H9 (cell line): ENCODE measurements at regions not wholly inside any gene's neighbourhood (a gene's known extent, or its start where the extent isn't known, plus 50 kb on each side); places are given as distances from the start of the nearest gene placed in this dataset.

Experiments
- DNase-seq: peaks from one replicate; pipeline ENCODE4 v3.0.0-alpha.2; 2017
- H2AFZ ChIP-seq: one replicate; pipeline ENCODE4 v1.6.1; 2013; ENCODE audit warnings: mild to moderate bottlenecking, low read length, control low read depth, moderate library complexity
- H2AK5ac ChIP-seq: 2 replicates; pipeline ENCODE4 v1.6.1; 2013; ENCODE audit warnings: low read length, control low read depth, mixed read lengths; ENCODE audit not compliant: insufficient read length
- H2BK120ac ChIP-seq: one replicate; pipeline ENCODE4 v1.6.1; 2013; ENCODE audit warnings: low read depth, mild to moderate bottlenecking, low read length, control low read depth, inconsistent platforms; ENCODE audit not compliant: poor library complexity, severe bottlenecking
- H2BK12ac ChIP-seq: 2 replicates; pipeline ENCODE4 v1.6.1; 2013; ENCODE audit warnings: low read length, control low read depth, mixed read lengths, low read depth; ENCODE audit not compliant: insufficient read length
- H2BK15ac ChIP-seq: 2 replicates; pipeline ENCODE4 v1.6.1; 2013; ENCODE audit warnings: low read depth, low read length, control low read depth
- H2BK20ac ChIP-seq: one replicate; pipeline ENCODE4 v1.6.1; 2013; ENCODE audit warnings: low read depth, mild to moderate bottlenecking, low read length, control low read depth, inconsistent platforms; ENCODE audit not compliant: poor library complexity, severe bottlenecking
- H2BK5ac ChIP-seq: 2 replicates; pipeline ENCODE4 v1.6.1; 2013; ENCODE audit warnings: low read length, control low read depth, mixed read lengths; ENCODE audit not compliant: insufficient read length
- H3K14ac ChIP-seq: 2 replicates; pipeline ENCODE4 v1.6.1; 2013; ENCODE audit warnings: low read length, control low read depth; ENCODE audit not compliant: insufficient read depth
- H3K18ac ChIP-seq: 2 replicates; pipeline ENCODE4 v1.6.1; 2013; ENCODE audit warnings: low read depth, mild to moderate bottlenecking, mixed read lengths, low read length, control low read depth; ENCODE audit not compliant: insufficient read length
- H3K23ac ChIP-seq: 2 replicates; pipeline ENCODE4 v1.6.1; 2013; ENCODE audit warnings: low read length, control low read depth, mixed read lengths, low read depth; ENCODE audit not compliant: insufficient read length
- H3K23me2 ChIP-seq: 2 replicates; pipeline ENCODE4 v1.6.1; 2013; ENCODE audit warnings: low read depth, mild to moderate bottlenecking, mixed read lengths, low read length, control low read depth; ENCODE audit not compliant: insufficient read length, poor library complexity, severe bottlenecking
- H3K27ac ChIP-seq: 2 replicates; pipeline ENCODE4 v1.5.1; 2013; ENCODE audit warnings: low read length, control low read depth, mixed read lengths, low read depth; ENCODE audit not compliant: insufficient read length
- H3K27me3 ChIP-seq: 2 replicates; pipeline ENCODE4 v1.6.1; 2013; ENCODE audit warnings: low read length, control low read depth, inconsistent platforms; ENCODE audit not compliant: insufficient read depth
- H3K4ac ChIP-seq: 2 replicates; pipeline ENCODE4 v1.6.1; 2013; ENCODE audit warnings: low read depth, mild to moderate bottlenecking, control low read depth, inconsistent platforms, low read length, moderate library complexity
- H3K4me1 ChIP-seq: 2 replicates; pipeline ENCODE4 v1.6.1; 2013; ENCODE audit warnings: low read length, control low read depth, inconsistent platforms; ENCODE audit not compliant: insufficient read depth
- H3K4me2 ChIP-seq: 2 replicates; pipeline ENCODE4 v1.6.1; 2013; ENCODE audit warnings: low read length, control low read depth, mixed read lengths; ENCODE audit not compliant: insufficient read length, insufficient read depth
- H3K56ac ChIP-seq: 2 replicates; pipeline ENCODE4 v1.6.1; 2013; ENCODE audit warnings: low read depth, mild to moderate bottlenecking, mixed read lengths, low read length, control low read depth; ENCODE audit not compliant: insufficient read length
- H3K79me1 ChIP-seq: 2 replicates; pipeline ENCODE4 v1.6.1; 2013; ENCODE audit warnings: low read depth, mild to moderate bottlenecking, moderate library complexity, low read length, control low read depth, inconsistent platforms; ENCODE audit not compliant: insufficient read depth, poor library complexity, severe bottlenecking
- H3K79me2 ChIP-seq: 2 replicates; pipeline ENCODE4 v1.6.1; 2013; ENCODE audit warnings: low read length, control low read depth, inconsistent platforms; ENCODE audit not compliant: insufficient read depth
- H3K9ac ChIP-seq: 2 replicates; pipeline ENCODE4 v1.6.1; 2013; ENCODE audit warnings: low read length, control low read depth, mixed read lengths; ENCODE audit not compliant: insufficient read length; ENCODE audit errors: extremely low read depth
- H3K9me3 ChIP-seq: one replicate; pipeline ENCODE4 v1.6.1; 2013; ENCODE audit warnings: low read depth, low read length, inconsistent platforms; ENCODE audit not compliant: control insufficient read depth
- H3T11ph ChIP-seq: one replicate; pipeline ENCODE4 v1.6.1; 2013; ENCODE audit warnings: mild to moderate bottlenecking, low read length, control low read depth, inconsistent platforms
- H4K20me1 ChIP-seq: one replicate; pipeline ENCODE4 v1.6.1; 2013; ENCODE audit not compliant: control insufficient read depth, insufficient read length, insufficient read depth
- H4K5ac ChIP-seq: 2 replicates; pipeline ENCODE4 v1.6.1; 2013; ENCODE audit warnings: low read depth, mild to moderate bottlenecking, mixed read lengths, low read length, control low read depth; ENCODE audit not compliant: insufficient read length
- H4K8ac ChIP-seq: replicated peaks from 2 replicates; pipeline ENCODE4 v1.6.1; 2013; ENCODE audit warnings: low read length, control low read depth, mixed read lengths, low read depth; ENCODE audit not compliant: insufficient read length
- H4K91ac ChIP-seq: 2 replicates; pipeline ENCODE4 v1.6.1; 2013; ENCODE audit warnings: low read depth, mild to moderate bottlenecking, moderate library complexity, mixed read lengths, low read length, control low read depth; ENCODE audit not compliant: insufficient read length
- H3K27ac Mint-ChIP-seq, 3 experiments: 2 replicates in 2 of 3; 3 replicates in 1 of 3; pipeline ENCODE4 v1.8.0; 2020 to 2021; ENCODE audit warnings: mixed read lengths in 3 of 3, mild to moderate bottlenecking in 1 of 3, moderate library complexity in 1 of 3
- H3K27me3 Mint-ChIP-seq: 2 replicates; pipeline ENCODE4 v1.8.0; 2021; ENCODE audit warnings: low read depth, mild to moderate bottlenecking, moderate library complexity, mixed read lengths
- H3K36me3 Mint-ChIP-seq, 3 experiments: 2 replicates in 2 of 3; 3 replicates in 1 of 3; pipeline ENCODE4 v1.8.0; 2020 to 2021; ENCODE audit warnings: low read depth in 3 of 3, mixed read lengths in 3 of 3; ENCODE audit not compliant: insufficient read depth in 1 of 3
- H3K4me1 Mint-ChIP-seq, 2 experiments: 2 replicates each; pipeline ENCODE4 v1.8.0; 2020; ENCODE audit warnings: mixed read lengths in 2 of 2
- H3K4me3 Mint-ChIP-seq, 2 experiments: 2 replicates in 1 of 2; 3 replicates in 1 of 2; pipeline ENCODE4 v1.8.0; 2020 to 2021; ENCODE audit warnings: mild to moderate bottlenecking in 2 of 2, mixed read lengths in 2 of 2, moderate library complexity in 1 of 2
- H3K9me3 Mint-ChIP-seq, 2 experiments: 2 replicates in 1 of 2; 3 replicates in 1 of 2; pipeline ENCODE4 v1.8.0; 2020; ENCODE audit warnings: mild to moderate bottlenecking in 2 of 2, mixed read lengths in 2 of 2, moderate library complexity in 1 of 2
- WGBS: extraction: QIAGEN DNeasy Blood & Tissue Kit; methylation state at CpG from one replicate; pipeline ENCODE4 v1.1.7; 2013; ENCODE audit warnings: missing lambda C conversion rate, low lambda C conversion rate, mixed read lengths; ENCODE audit not compliant: insufficient read length; ENCODE audit errors: extremely low coverage; 5-methylcytosine and 5-hydroxymethylcytosine counted together
- TF ChIP-seq, protein P1 (sequence below): fragments of 200-600 bp; sonication (generic); conservative IDR thresholded peaks from 3 replicates; pipeline ENCODE4 v1.8.0; 2021; ENCODE audit warnings: antibody characterized with exemption, mild to moderate bottlenecking

DNA sequence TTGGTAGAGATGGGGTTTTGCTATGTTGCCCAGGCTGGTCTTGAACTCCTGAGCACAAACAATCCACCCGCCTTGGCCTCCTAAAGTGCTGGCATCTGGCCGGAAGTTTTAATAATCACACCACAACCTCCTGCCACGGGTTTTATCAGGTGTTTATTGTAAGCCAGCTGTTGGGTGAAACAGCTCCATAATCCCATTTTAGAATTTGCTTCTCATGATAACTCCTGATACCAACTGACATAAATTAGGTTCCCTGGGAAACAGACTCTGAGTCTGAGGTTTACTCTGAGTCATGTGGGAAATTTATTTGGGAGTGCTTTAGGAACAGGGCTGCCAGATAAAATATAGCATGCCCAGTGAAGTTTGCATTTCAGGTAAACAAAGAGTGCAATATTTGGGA, 122.6 kb upstream of the MED13 start:
- no peaks in the 10 kb centered on the region for H3K9me3 Mint-ChIP-seq
- no peak overlapping the region for H2AFZ ChIP-seq
- H3K27ac ChIP-seq: no peak overlapping the region
- TF ChIP-seq, protein P1, sequence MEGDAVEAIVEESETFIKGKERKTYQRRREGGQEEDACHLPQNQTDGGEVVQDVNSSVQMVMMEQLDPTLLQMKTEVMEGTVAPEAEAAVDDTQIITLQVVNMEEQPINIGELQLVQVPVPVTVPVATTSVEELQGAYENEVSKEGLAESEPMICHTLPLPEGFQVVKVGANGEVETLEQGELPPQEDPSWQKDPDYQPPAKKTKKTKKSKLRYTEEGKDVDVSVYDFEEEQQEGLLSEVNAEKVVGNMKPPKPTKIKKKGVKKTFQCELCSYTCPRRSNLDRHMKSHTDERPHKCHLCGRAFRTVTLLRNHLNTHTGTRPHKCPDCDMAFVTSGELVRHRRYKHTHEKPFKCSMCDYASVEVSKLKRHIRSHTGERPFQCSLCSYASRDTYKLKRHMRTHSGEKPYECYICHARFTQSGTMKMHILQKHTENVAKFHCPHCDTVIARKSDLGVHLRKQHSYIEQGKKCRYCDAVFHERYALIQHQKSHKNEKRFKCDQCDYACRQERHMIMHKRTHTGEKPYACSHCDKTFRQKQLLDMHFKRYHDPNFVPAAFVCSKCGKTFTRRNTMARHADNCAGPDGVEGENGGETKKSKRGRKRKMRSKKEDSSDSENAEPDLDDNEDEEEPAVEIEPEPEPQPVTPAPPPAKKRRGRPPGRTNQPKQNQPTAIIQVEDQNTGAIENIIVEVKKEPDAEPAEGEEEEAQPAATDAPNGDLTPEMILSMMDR: no peak
- no peak overlapping the region for H3K9ac ChIP-seq
- no peak for DNase-seq
- H2BK12ac ChIP-seq: no peak overlapping the region
- no peak overlapping the region for H3K4ac ChIP-seq
- no peak overlapping the region for H3K14ac ChIP-seq
- WGBS: no CpG with 5 or more reads among the region's 3 CpGs
- no peak overlapping the region for H2BK5ac ChIP-seq
- H3K23me2 ChIP-seq: no peaks in the 10 kb centered on the region
- H3K27me3 Mint-ChIP-seq: no peaks in the 10 kb centered on the region; the same call in 1 of the 2 replicates
- H3K56ac ChIP-seq: no peak overlapping the region
- H3K79me2 ChIP-seq: no peaks in the 10 kb centered on the region
- H2BK120ac ChIP-seq: no peak overlapping the region
- H3K4me2 ChIP-seq: no peak overlapping the region
- no peak overlapping the region for H2AK5ac ChIP-seq
- no peak overlapping the region for H4K91ac ChIP-seq
- no peak overlapping the region for H3K27ac Mint-ChIP-seq
- H3K9me3 ChIP-seq: no peaks in the 10 kb centered on the region
- no peaks in the 10 kb centered on the region for H4K20me1 ChIP-seq
- H3K23ac ChIP-seq: no peak overlapping the region
- no peak overlapping the region for H3K4me3 Mint-ChIP-seq
- no peak overlapping the region for H3K18ac ChIP-seq
- no peak overlapping the region for H2BK20ac ChIP-seq
- H3K79me1 ChIP-seq: no peaks in the 10 kb centered on the region
- H3K4me1 Mint-ChIP-seq: peaks cover 10 to 14% of the 10 kb centered on the region in 2 experiments
- H4K8ac ChIP-seq: no peak overlapping the region
- H4K5ac ChIP-seq: no peak overlapping the region
- no peaks in the 10 kb centered on the region for H3K27me3 ChIP-seq
- no peaks in the 10 kb centered on the region for H3K4me1 ChIP-seq
- H2BK15ac ChIP-seq: no peak overlapping the region
- no peaks in the 10 kb centered on the region for H3K36me3 Mint-ChIP-seq
- H3T11ph ChIP-seq: no peak overlapping the region
